ENCODE measurements at regions not wholly inside any gene's neighbourhood (a gene's known extent, or its start where the extent isn't known, plus 50 kb on each side); places are given as distances from the start of the nearest gene placed in this dataset.

GRCh38 chr2:128442053-128442751, 123.5 kb upstream of the HS6ST1 start:
- H3K79me2 ChIP-seq (ENCODE audit: control insufficient read depth, insufficient read depth, low read length): no peaks in the 10 kb centered on the region
- no peaks in the 10 kb centered on the region for H3K9me3 ChIP-seq (ENCODE audit: control insufficient read depth, low read depth, low read length)
- TF ChIP-seq CTCF (optimal IDR thresholded peaks at IDR 0.05 in 1 of 3, IDR thresholded peaks at IDR 0.05 in 1 of 3, conservative IDR thresholded peaks at IDR 0.05 in 1 of 3; ENCODE audit: extremely low read depth in 1 of 3, insufficient read depth in 2 of 3, low read length in 3 of 3) (no peak), EZH2 (IDR thresholded peaks at IDR 0.05; ENCODE audit: low read length) (no peak)
- no peak overlapping the region for H3K27ac ChIP-seq (ENCODE audit: control insufficient read depth, insufficient read depth, low read length)
- dilution Hi-C loops (cut with MboI; ENCODE audit: extremely low pct_ligation_motif_present, low sequenced_read_pairs): no loop called here
- H3K9me1 ChIP-seq (ENCODE audit: control insufficient read depth, extremely low read depth, insufficient read depth, low read length): no peaks in the 10 kb centered on the region
- no peaks in the 10 kb centered on the region for H3K27me3 ChIP-seq (ENCODE audit: control insufficient read depth, extremely low read depth, insufficient read depth, low read length)
- no peak overlapping the region for H3K4me3 ChIP-seq (ENCODE audit: control insufficient read depth in 2 of 3, extremely low read depth in 1 of 3, insufficient read depth in 2 of 3, low read depth in 1 of 3, low read length in 3 of 3)
- no peak overlapping the region for H3K9ac ChIP-seq (ENCODE audit: control insufficient read depth, extremely low read depth, insufficient read depth, low read length)
- DNase-seq (ENCODE audit: low read depth, low spot score) (no peak), FAIRE-seq (no peak)
- no peaks in the 10 kb centered on the region for H3K36me3 ChIP-seq (ENCODE audit: control insufficient read depth in 2 of 2, extremely low read depth in 1 of 2, insufficient read depth in 2 of 2, low read length in 2 of 2)
- H2AFZ ChIP-seq (ENCODE audit: control insufficient read depth, low read length): no peak overlapping the region
- H3K4me1 ChIP-seq (ENCODE audit: control insufficient read depth, extremely low read depth, insufficient read depth, low read length): no peaks in the 10 kb centered on the region
- no peaks in the 10 kb centered on the region for H4K20me1 ChIP-seq (ENCODE audit: control insufficient read depth, extremely low read depth, insufficient read depth, low read length)
- H3K4me2 ChIP-seq (ENCODE audit: control insufficient read depth, extremely low read depth, insufficient read depth, low read depth, low read length): no peak overlapping the region

- dilution Hi-C loops (cut with MboI; ENCODE audit: extremely low pct_ligation_motif_present, low sequenced_read_pairs): no loop called here
- Histone ChIP-seq H3K79me2 (ENCODE audit: control insufficient read depth, insufficient read depth, low read length) (no peaks in the 10 kb centered on the region), H4K20me1 (ENCODE audit: control insufficient read depth, extremely low read depth, insufficient read depth, low read length) (no peaks in the 10 kb centered on the region), H3K9me1 (ENCODE audit: control insufficient read depth, extremely low read depth, insufficient read depth, low read length) (no peaks in the 10 kb centered on the region), H3K27me3 (ENCODE audit: control insufficient read depth, extremely low read depth, insufficient read depth, low read length) (no peaks in the 10 kb centered on the region), H2AFZ (ENCODE audit: control insufficient read depth, low read length) (no peak overlapping the region), H3K4me3 (ENCODE audit: control insufficient read depth in 2 of 3, extremely low read depth in 1 of 3, insufficient read depth in 2 of 3, low read depth in 1 of 3, low read length in 3 of 3) (no peak overlapping the region), H3K4me2 (ENCODE audit: control insufficient read depth, extremely low read depth, insufficient read depth, low read depth, low read length) (no peak overlapping the region), H3K4me1 (ENCODE audit: control insufficient read depth, extremely low read depth, insufficient read depth, low read length) (no peaks in the 10 kb centered on the region), H3K9ac (ENCODE audit: control insufficient read depth, extremely low read depth, insufficient read depth, low read length) (no peak overlapping the region), H3K27ac (ENCODE audit: control insufficient read depth, insufficient read depth, low read length) (no peak overlapping the region), H3K9me3 (ENCODE audit: control insufficient read depth, low read depth, low read length) (no peaks in the 10 kb centered on the region), H3K36me3 (ENCODE audit: control insufficient read depth in 2 of 2, extremely low read depth in 1 of 2, insufficient read depth in 2 of 2, low read length in 2 of 2) (no peaks in the 10 kb centered on the region)
- DNase-seq (ENCODE audit: low read depth, low spot score): no peak
- TF ChIP-seq CTCF (optimal IDR thresholded peaks at IDR 0.05 in 1 of 3, IDR thresholded peaks at IDR 0.05 in 1 of 3, conservative IDR thresholded peaks at IDR 0.05 in 1 of 3; ENCODE audit: extremely low read depth in 1 of 3, insufficient read depth in 2 of 3, low read length in 3 of 3) (no peak), EZH2 (IDR thresholded peaks at IDR 0.05; ENCODE audit: low read length) (no peak)
- no peak for FAIRE-seq
Observed at GRCh38 chr2:128442891-128443302, 124.2 kb upstream of the HS6ST1 start.
